Ishikawa (cell line): ENCODE measurements at regions not wholly inside any gene's neighbourhood (a gene's known extent, or its start where the extent isn't known, plus 50 kb on each side); places are given as distances from the start of the nearest gene placed in this dataset.

Experiments used
- CEBPB ChIP-seq: IDR thresholded peaks from 2 replicates; pipeline ENCODE4 v1.6.1; 2012
- CREB1 ChIP-seq: IDR thresholded peaks from 2 replicates; pipeline ENCODE4 v1.6.1; 2012; ENCODE audit warnings: low read depth
- EGR1 ChIP-seq: IDR thresholded peaks from 2 replicates; pipeline ENCODE4 v1.6.1; 2012
- EP300 ChIP-seq: IDR thresholded peaks from 2 replicates; pipeline ENCODE4 v1.6.1; 2012; ENCODE audit warnings: borderline replicate concordance
- FOXM1 ChIP-seq: IDR thresholded peaks from 2 replicates; pipeline ENCODE4 v1.6.1; 2012; ENCODE audit warnings: low read depth, borderline replicate concordance
- MAX ChIP-seq: IDR thresholded peaks from 2 replicates; pipeline ENCODE4 v1.6.1; 2012
- NFIC ChIP-seq: IDR thresholded peaks from 2 replicates; pipeline ENCODE4 v1.6.1; 2012
- RAD21 ChIP-seq: IDR thresholded peaks from 2 replicates; pipeline ENCODE4 v1.6.1; 2012; ENCODE audit warnings: low read depth
- REST ChIP-seq: IDR thresholded peaks from 2 replicates; pipeline ENCODE4 v1.6.1; 2012; ENCODE audit warnings: low read depth, mild to moderate bottlenecking
- TAF1 ChIP-seq: IDR thresholded peaks from 2 replicates; pipeline ENCODE4 v1.6.1; 2012; ENCODE audit warnings: low read depth, mild to moderate bottlenecking
- TCF12 ChIP-seq: IDR thresholded peaks from 2 replicates; pipeline ENCODE4 v1.6.1; 2012; ENCODE audit warnings: low read depth
- ZBTB7A ChIP-seq: IDR thresholded peaks from 2 replicates; pipeline ENCODE4 v1.6.1; 2012; ENCODE audit warnings: low read depth
- TF ChIP-seq, protein P1 (sequence below): IDR thresholded peaks from 2 replicates; pipeline ENCODE4 v1.6.1; 2012

DNA sequence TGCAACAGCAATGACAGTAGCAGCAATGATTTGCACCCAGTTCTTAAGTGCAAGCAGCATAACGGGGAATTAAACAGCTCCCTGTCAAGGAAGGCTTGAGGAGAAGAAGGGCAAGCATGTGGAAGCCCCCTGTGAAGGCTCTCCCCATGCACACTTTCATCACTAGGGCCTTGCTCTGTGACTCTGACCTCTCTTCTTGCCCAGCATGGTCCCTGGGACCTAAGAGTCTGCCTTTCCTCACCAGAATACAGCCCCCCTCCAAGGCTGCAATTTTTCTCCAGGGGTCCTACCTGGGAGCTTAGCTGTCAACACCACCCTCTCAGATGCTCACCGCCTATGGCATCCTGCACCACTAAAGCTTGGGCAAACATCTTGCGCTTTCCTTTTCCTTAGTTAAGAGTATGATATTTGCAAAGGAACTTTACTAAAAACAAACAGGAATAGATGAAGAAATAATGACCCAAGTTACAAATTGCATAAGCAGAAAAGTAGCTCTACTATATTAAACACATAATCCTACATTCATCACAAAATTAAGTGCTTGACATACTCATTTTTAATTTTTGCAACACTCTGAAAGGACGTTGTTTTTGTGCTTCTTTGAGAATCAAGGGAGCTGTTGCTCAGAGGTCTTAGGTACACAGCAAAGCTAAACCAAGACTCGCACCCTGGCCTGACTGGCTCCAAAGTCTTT is 187.6 kb downstream of the ADAMTS15 start:
- TF ChIP-seq ZBTB7A (no peak), NFIC (no peak), MAX (no peak), CREB1 (no peak), TAF1 (no peak), RAD21 (no peak), REST (no peak), CEBPB (no peak), EGR1 (no peak), FOXM1 (no peak), TCF12 (no peak), EP300 (no peak)
- TF ChIP-seq, protein P1, sequence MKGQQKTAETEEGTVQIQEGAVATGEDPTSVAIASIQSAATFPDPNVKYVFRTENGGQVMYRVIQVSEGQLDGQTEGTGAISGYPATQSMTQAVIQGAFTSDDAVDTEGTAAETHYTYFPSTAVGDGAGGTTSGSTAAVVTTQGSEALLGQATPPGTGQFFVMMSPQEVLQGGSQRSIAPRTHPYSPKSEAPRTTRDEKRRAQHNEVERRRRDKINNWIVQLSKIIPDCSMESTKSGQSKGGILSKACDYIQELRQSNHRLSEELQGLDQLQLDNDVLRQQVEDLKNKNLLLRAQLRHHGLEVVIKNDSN: no peak
